HG03103 (cell line): ENCODE measurements at regions not wholly inside any gene's neighbourhood (a gene's known extent, or its start where the extent isn't known, plus 50 kb on each side); places are given as distances from the start of the nearest gene placed in this dataset.

Experiments
- ATAC-seq: cut with Tn5 transposase; IDR thresholded peaks from one replicate; pipeline ENCODE4 v1.9.1; 2021; ENCODE audit warnings: low read depth; ENCODE audit not compliant: unreplicated experiment

DNA sequence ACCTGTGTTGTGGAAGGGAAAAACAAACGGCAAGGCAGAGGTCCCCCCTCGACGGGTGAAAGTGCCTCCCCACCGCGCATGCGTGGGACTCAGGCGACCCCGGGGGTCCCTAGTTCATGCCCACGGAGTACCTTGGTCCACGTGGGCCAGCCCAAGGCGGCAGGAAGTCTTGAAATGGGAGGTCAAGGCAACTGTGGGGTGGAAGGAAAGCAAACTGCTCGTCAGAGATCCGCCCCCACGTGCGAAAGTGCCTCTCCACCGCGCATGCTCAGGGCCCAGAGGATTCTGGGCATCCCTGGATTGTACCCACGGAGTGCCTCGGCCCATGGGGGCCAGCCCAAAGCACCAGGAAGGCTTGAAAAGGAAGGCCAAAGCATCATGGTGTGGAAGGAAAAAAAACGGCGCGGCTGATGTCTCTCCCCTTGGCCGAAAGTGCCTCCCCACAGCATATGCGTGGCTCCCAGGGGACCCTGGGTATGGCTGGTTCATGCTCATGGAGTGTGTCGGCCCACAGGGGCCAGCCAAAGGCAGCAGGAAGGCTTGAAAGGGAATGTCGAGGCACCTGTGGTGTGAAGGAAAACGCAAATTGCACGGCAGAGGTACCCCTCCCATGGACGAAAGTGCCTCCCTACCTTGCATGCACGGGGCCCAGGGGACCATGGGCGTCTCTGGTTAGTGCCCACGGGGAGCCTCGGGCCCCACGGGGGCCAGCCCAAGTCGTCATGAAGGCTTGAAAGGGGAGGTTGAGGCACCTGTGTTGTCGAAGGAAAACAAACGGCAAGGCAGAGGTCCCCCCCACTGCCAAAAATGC lies 369.7 kb downstream of the ALG10 start:
- ATAC-seq, result no peak

- ATAC-seq, result no peak
Measured at GRCh38 chr12:34392741-34393085, 370.4 kb downstream of the ALG10 start.

GRCh38 chr12:34393086-34393820 lies 371.0 kb downstream of the ALG10 start:
- no peak for ATAC-seq

- no peak for ATAC-seq
Measured at GRCh38 chr12:34393821-34394150, 371.5 kb downstream of the ALG10 start.

DNA sequence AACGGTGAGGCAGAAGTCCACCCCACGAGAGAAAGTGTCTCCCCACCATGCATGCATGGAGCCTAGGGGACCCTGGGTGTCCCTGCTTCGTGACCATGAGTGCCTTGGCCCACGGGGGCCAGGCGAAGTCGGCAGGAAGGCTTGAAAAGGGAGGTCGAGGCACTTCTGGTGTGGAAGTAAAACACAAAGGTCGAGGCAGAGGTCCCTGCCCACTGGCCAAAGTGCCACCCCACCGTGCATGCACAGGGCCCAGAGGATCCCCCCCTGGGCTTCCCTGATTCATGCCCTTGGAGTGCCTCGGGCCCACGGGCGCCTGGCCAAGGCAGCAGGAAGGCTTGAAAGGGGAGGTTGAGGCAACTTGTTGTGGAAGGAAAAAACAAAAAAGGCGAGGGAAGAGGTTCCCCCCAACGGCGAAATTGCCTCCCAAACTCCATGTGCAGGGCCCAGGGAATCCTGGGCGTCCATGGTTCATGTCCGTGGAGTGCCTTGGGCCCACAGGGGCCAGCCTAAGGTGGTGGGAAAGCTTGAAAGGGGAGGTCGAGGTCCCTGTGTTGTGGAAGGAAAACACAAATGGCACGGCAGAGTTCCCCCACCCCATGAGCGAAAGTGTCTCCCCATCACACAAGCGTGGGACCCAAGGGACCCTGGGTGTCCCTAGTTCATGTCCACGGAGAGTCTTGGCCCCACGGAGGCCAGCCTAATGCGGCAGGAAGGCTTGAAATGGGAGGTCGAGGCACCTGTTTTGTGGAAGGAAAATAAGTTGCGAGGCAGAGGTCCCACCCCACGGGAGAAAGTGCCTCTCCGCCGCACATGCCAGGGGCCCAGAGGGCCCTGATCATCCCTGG lies 372.1 kb downstream of the ALG10 start:
- no peak for ATAC-seq

DNA sequence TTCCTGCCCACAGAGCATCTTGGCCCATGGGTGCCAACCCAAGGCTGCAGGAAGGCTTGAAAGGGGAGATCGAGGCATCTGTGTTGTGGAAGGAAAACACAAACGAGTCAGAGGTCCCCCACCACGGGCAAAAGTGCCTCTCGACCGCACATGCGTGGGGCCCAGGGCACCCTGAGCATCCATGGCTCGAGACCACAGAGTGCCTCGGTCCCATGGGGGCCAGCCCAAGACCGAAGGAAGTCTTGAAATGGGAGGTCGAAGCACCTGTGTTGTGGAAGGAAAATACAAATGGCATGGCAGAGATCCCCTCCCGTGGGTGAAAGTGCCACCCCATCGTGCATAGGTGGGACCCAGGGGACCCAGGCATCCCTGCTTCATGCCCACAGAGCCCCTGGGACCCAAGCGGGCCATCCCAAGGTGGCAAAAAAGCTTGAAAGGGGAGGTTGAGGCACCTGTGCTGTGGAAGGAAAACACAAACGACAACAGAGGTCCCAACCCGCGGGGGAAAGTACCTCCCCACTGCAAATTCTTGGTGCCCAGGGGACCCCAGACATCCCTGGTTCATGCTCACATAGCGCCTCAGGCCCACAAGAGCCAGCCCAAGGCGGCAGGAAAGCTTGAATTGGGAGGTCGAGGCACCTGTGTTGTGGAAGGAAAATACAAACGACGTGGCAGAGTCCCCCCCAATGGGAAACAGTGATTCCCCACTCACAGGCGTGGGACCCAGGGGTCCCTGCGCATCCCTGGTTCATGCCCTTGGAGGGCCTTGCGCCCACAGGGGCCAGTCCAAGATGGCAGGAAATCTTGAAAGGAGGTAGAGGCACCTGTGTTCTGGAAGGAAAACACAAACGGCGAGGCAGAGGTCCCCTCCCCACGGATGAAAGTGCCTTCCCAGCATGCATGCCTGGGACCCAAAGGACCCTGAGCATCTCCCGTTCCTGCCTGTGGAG lies 373.0 kb downstream of the ALG10 start:
- no peak for ATAC-seq

GRCh38 chr12:34396006-34396860 lies 373.9 kb downstream of the ALG10 start:
- no peak for ATAC-seq

DNA sequence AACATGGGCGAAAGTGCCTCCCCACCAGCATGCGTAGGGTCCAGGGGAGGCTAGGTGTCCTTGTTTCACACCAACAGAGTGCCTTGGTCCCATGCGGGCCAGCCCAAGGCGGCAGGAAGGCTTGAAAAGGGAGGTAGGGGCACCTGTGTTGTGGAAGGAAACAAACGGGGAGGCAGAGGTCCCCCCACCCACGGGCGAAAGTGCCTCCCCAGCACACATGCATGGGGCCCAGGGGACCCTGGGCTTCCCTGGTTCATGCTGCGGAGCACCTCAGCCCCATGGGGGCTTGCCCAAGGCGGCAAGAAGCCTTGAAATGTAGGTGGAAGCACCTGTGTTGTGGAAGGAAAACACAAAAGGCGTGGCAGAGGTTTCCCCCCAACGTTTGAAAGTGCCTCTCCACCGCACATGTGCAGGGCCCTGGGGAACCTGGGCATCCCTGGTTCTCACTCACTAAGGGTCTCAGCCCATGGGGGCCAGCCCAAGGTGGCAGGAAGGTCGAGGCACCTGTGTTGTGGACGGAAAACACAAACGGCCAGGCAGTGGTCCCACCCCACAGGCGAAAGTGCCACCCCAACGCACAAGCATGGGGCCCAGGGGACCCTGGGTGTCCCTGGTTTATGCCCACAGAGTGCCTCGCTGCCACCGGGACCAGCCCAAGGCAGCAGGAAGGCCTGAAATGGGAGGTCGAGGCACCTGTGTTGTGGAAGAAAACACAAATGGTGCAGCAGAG lies 374.7 kb downstream of the ALG10 start:
- no peak for ATAC-seq

DNA sequence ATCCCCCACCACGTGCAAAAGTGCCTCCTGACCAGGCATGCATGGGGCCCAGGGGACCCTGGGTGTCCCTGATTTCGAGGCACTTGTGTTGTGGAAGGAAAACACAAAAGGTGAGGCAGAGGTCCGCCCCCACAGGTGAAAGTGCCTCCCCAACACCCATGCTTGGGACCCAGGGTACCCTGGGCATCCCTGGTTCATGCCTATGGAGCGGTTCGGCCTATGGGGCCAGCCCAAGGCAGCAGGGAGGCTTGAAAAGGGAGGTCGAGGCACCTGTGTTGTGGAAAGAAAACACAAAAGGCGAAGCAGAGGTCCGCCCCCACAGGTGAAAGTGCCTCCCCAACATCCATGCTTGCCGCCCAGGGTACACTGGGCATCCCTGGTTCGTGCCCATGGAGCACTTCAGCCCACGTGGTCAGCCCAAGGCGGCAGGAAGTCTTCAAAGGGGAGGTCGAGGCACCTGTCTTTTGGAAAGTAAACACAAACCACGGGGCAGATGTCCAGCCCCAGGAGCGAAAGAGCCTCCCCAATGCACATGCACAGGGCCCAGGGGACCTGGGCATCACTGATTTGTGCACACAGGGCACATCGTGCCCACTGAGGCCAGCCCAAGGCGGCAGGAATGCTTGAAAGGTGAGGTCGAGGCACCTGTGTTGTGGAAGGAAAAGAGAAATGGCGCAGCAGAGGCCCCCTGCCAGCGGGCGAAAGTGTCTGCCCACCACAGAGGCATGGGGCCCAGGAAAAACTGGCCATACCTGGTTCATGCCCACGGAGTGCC lies 375.5 kb downstream of the ALG10 start:
- no peak for ATAC-seq

DNA sequence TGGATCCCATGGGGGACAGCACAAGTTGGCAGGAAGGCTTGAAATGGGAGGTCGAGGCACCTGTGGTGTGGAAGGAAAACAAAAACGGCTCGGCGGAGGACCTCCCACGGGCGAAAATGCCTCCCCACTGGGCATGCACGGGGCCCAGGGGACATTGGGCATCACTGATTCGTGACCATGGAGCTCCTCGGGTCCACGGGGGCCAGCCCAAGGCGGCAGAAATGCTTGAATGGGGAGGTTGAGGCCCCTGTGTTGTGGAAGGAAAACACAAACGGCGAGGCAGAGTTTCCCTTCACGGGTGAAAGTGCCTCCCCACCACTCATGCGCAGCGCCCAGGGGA lies 376.0 kb downstream of the ALG10 start:
- ATAC-seq, result no peak

GRCh38 chr12:34398706-34399630 lies 376.7 kb downstream of the ALG10 start:
- no peak for ATAC-seq

GRCh38 chr12:34399631-34400410 lies 377.5 kb downstream of the ALG10 start:
- ATAC-seq, result no peak

GRCh38 chr12:34400411-34400881 lies 378.1 kb downstream of the ALG10 start:
- no peak for ATAC-seq

DNA sequence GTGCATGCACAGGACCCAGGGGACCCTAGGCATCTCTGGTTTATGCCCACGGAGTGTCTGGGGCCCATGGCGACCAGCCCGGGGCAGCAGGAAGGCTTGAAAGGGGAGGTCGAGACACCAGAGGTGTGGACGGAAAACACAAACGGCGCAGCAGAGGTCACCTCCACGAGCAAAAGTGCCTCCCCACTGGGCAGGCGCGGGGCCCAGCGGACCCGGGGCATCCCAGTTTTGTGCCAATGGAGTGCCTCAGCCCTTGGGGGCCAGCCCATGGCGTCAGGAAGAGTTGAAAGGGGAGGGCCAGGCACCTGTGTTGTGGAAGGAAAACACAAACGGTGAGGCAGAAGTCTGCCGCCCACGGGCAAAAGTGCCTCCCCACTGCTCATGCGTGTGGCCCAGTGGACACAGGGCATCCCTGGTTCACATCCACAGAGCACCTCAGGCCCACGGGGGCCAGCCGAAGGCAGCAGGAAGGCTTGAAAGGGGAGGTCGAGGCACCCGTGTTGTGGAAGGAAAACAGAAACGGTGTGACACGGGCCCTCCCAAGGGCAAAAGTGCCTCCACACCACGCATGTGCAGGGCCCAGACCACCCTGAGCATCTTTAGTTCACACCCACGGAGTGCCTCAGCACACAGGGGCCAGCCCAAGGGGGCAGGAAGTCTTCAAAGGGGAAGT lies 378.8 kb downstream of the ALG10 start:
- ATAC-seq, result no peak

DNA sequence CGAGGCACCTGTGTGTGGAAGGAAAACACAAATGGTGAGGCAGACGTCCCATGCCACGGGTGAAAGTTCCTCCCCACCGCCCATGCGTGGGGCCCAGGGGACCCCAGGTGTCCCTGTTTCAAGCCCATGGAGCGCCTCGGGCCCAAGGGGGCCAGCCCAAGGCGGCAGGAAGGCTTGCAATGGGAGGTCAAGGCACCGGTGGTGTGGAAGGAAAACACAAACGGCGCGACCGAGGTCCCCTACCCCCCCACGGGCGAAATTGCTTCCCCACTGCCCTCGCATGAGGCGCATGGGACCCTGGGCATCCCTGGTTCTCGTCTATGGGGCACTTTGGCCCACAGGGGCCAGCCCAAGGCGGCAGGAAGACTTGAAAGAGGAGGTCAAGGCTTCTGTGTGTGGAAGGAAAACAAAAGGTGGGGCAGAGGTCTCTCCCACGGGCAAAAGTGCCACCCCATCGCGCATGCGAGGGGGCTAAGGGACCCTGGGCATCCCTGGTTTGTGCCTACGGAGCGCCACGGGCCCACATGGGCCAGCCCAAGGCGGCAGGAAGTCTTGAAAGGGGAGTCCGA lies 379.4 kb downstream of the ALG10 start:
- ATAC-seq, result no peak
